C4-2B (cell line): ENCODE measurements at regions not wholly inside any gene's neighbourhood (a gene's known extent, or its start where the extent isn't known, plus 50 kb on each side); places are given as distances from the start of the nearest gene placed in this dataset.

Experiments used
- ZFX ChIP-seq: fragments of 450-650 bp; IDR thresholded peaks from 2 replicates; pipeline ENCODE4 v1.6.1; 2017
- TF ChIP-seq, protein P1 (sequence below): fragments of 450-650 bp; conservative IDR thresholded peaks from 2 replicates; pipeline ENCODE4 v1.5.1; 2017; ENCODE audit warnings: mild to moderate bottlenecking

- TF ChIP-seq, protein P1, sequence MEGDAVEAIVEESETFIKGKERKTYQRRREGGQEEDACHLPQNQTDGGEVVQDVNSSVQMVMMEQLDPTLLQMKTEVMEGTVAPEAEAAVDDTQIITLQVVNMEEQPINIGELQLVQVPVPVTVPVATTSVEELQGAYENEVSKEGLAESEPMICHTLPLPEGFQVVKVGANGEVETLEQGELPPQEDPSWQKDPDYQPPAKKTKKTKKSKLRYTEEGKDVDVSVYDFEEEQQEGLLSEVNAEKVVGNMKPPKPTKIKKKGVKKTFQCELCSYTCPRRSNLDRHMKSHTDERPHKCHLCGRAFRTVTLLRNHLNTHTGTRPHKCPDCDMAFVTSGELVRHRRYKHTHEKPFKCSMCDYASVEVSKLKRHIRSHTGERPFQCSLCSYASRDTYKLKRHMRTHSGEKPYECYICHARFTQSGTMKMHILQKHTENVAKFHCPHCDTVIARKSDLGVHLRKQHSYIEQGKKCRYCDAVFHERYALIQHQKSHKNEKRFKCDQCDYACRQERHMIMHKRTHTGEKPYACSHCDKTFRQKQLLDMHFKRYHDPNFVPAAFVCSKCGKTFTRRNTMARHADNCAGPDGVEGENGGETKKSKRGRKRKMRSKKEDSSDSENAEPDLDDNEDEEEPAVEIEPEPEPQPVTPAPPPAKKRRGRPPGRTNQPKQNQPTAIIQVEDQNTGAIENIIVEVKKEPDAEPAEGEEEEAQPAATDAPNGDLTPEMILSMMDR: no peak
- no peak for TF ChIP-seq ZFX
These were observed 284.2 kb upstream of the SOX5 start for GRCh38 chr12:24233519-24234246.
